Cardiac fibroblast (primary cell): ENCODE measurements at regions not wholly inside any gene's neighbourhood (a gene's known extent, or its start where the extent isn't known, plus 50 kb on each side); places are given as distances from the start of the nearest gene placed in this dataset.

ENCODE experiments used
- DNase-seq, 2 donors: peaks; one replicate each; pipeline versions ENCODE4 v3.0.0 to v3.0.0-alpha.2; 2010; ENCODE audit warnings: low read depth in 2 of 2
- H3K4me3 ChIP-seq, 2 donors: replicated peaks in 1 of 2; 1 replicate in 1 of 2; 2 replicates in 1 of 2; pipeline ENCODE4 v1.5.1; 2011; ENCODE audit warnings: low read depth in 2 of 2, low read length in 2 of 2, mild to moderate bottlenecking in 2 of 2, moderate library complexity in 1 of 2
- TF ChIP-seq, protein P1 (sequence below): IDR thresholded peaks from one replicate; pipeline ENCODE4 v1.5.1; 2011; ENCODE audit warnings: low read depth, mild to moderate bottlenecking, low read length, inconsistent platforms

DNA sequence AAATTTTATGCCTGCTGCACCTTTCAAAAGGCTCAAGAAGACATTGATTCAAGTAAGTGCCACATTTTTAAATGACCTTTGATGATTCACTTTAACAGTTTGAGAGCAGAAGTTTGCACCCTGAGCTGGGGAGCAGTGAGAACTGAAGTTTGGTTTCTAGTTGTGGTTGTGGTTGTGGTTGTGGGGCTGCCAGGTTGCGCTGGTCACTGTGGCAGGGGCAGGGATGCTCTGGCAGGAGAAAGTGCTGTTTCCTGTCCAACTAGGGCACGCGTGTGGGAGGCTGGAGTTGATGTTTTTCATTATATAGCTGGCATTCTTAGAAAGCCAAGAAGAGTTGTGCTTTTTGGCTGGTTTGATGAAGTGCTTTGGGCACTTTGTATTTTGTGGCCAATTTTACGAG is 339.7 kb upstream of the NR2F2 start:
- TF ChIP-seq, protein P1, sequence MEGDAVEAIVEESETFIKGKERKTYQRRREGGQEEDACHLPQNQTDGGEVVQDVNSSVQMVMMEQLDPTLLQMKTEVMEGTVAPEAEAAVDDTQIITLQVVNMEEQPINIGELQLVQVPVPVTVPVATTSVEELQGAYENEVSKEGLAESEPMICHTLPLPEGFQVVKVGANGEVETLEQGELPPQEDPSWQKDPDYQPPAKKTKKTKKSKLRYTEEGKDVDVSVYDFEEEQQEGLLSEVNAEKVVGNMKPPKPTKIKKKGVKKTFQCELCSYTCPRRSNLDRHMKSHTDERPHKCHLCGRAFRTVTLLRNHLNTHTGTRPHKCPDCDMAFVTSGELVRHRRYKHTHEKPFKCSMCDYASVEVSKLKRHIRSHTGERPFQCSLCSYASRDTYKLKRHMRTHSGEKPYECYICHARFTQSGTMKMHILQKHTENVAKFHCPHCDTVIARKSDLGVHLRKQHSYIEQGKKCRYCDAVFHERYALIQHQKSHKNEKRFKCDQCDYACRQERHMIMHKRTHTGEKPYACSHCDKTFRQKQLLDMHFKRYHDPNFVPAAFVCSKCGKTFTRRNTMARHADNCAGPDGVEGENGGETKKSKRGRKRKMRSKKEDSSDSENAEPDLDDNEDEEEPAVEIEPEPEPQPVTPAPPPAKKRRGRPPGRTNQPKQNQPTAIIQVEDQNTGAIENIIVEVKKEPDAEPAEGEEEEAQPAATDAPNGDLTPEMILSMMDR = no peak
- DNase-seq = peak in 1 of 2 donors; percentile 5
- no peak overlapping the region for H3K4me3 ChIP-seq

DNA sequence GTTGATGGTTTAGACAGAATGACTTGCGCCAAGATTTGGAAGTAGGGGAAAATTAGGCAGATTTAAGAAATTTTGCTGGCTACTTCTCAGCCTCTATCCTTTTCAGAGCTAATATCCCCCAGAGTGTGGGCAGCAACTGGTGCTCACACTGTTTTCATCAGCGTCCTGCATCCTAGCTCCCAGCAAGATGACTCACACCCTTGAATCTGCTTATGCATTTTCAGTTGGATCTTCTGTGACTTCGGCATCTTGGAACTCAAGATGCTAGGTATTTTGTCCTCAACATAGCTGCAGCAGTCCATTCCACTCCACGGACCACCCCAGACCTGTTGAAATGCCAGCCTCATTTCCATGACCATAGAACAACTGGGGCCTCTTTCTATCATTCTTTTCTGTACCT is 336.1 kb upstream of the NR2F2 start:
- TF ChIP-seq, protein P1 = no peak
- no peak overlapping the region for H3K4me3 ChIP-seq
- peak; percentile 8 to 42 for DNase-seq

DNA sequence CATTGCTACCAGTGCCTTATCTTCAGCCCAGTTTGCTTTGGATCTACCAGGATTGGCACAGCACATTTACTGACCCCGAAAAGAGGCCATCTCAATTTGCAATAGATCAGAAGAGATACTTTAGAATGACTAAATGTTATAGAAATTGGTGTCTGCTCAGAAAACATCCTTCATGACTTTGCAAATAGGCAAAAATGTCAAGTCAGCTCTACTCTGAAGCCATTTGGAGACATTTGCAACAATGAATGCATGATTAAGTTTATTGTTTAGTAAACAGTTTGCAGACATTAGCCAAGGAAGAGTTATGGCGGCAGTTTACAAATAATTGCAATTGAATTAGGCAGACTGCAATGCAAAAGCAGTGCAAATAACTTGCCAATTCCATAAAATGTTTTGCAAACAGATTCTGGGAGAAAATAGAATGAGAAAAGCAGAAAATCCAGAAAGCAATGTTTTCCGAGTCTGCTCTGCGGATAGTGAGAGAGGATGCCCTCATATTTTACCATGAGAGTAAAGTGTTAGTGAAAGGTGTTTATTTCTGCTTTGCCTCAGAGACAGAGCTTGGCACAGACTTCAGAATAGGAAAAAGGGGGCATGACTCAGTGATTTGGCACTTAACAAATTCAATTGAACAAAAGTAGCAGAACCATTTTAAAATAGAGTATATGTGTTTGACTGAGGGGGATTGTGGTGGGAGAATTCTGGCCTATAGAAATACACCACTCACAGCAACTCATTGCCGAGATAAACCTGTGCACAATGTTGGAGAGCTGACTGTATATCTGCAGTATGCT is 334.9 kb upstream of the NR2F2 start:
- TF ChIP-seq, protein P1 = no peak
- no peak overlapping the region for H3K4me3 ChIP-seq
- peak; percentile 27 to 45 for DNase-seq

DNA sequence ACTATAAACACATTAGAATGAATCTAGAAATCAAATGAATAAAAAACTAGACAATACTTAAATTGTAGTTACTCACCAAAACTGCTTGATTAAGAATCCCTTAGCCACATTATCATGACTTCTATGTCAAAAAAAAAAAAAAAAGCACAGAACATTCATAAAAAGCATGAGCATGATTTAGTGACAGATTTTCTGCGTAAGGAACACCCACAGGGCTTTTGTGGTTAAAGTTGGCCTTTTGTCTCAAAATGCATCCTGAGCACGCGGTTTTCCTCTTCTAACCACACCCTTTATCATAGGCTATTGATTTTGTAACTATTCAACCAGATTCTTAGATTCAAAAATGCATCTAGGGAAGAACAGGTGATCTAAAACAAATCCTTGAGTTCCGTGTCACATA is 334.0 kb upstream of the NR2F2 start:
- TF ChIP-seq, protein P1 = no peak
- no peak for DNase-seq
- no peak overlapping the region for H3K4me3 ChIP-seq

DNA sequence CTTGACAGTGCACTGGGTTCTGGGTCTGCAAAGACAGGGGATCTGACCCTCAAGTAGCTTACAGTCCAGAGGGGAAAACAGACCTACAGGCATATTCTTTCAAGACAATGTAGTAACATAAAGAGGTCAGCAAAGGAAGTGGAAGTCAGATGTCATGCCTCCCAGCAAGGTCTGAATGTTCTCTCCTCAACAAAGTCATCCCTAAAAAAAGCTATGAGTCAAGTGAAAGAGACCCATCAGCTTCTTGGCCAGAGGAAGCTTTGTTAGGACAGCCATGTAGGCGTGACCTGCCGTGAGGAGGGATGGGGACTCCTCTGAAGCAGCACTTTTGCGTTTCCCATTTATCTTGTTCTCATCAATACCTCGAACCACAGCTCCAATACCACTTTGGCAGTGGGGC is 331.6 kb upstream of the NR2F2 start:
- TF ChIP-seq, protein P1 = no peak
- H3K4me3 ChIP-seq = no peak overlapping the region
- no peak for DNase-seq

DNA sequence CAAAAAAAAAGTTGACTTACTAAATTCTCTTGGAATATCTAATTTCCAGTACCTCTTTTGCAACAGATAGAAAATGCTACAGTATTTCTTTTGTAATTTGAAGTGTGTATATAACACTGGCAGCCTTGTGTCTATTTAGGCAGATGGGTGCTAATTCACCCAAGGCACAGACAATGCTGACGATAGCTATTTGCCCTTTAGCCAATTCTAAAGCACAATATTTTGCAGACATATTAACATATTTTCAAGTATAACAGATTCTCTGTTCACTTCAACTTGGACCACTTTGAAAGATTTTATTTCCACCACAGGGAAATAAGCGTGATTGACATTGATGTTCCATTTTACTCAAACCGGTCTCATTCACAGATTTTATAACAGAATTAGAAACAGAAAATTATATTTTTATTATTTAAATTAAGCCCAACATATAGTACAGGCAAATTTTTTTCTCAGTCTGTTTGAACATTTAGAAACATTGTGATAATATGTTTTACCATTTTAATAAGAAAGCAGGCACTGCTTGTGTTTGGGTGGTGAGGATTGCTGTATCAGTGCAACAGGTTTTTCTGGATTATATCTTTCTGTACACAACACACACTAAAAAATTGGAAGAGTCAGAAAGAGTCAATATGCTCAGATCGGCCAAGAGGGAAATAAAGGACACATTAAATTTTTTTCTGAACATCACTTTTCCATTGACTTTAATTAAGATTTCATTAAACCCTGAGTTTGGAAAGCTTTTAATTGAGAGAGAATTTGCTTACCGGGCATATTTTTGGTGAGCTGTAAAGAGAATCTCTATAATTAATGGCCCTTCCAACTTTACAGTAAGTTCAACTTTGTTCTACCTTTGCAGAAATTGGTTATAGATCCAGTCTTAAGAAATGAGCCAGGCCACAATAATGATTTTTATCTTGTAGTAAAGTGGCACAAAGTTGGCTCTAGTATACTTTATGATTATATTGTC is 327.3 kb upstream of the NR2F2 start:
- TF ChIP-seq, protein P1 = no peak
- no peak overlapping the region for H3K4me3 ChIP-seq
- DNase-seq = no peak
